Keratinocyte (primary cell): ENCODE measurements at regions not wholly inside any gene's neighbourhood (a gene's known extent, or its start where the extent isn't known, plus 50 kb on each side); places are given as distances from the start of the nearest gene placed in this dataset.

Source experiments
- CTCF ChIP-seq, 3 experiments: IDR thresholded peaks in 1 of 3; conservative IDR thresholded peaks in 1 of 3; optimal IDR thresholded peaks in 1 of 3; 2 replicates in 2 of 3; 3 replicates in 1 of 3; pipeline versions ENCODE3 to v1.5.1; 2011; ENCODE audit warnings: low read length in 3 of 3, mild to moderate bottlenecking in 3 of 3, moderate library complexity in 2 of 3, control low read depth in 1 of 3, inconsistent platforms in 1 of 3; ENCODE audit not compliant: insufficient read depth in 2 of 3; ENCODE audit errors: extremely low read depth in 1 of 3
- EZH2 ChIP-seq: IDR thresholded peaks from one replicate; pipeline ENCODE4 v1.6.1; 2012; ENCODE audit warnings: inconsistent platforms, mild to moderate bottlenecking, low read length, moderate library complexity

GRCh38 chr4:26076896-26077295 lies 162.9 kb downstream of the SMIM20 start:
- TF ChIP-seq CTCF (optimal IDR thresholded peaks at IDR 0.05 in 1 of 3, IDR thresholded peaks at IDR 0.05 in 1 of 3, conservative IDR thresholded peaks at IDR 0.05 in 1 of 3; ENCODE audit: extremely low read depth in 1 of 3, insufficient read depth in 2 of 3, low read length in 3 of 3) (no peak), EZH2 (no peak)
